HEK293T (cell line): ENCODE measurements at regions not wholly inside any gene's neighbourhood (a gene's known extent, or its start where the extent isn't known, plus 50 kb on each side); places are given as distances from the start of the nearest gene placed in this dataset.

Experiments
- CTCF ChIA-PET: fragments of 350-600 bp; formaldehyde crosslinking; extraction: SDS; loops from one replicate; lab custom pipeline; 2021; ENCODE audit warnings: antibody characterized with exemption, inconsistent platforms; lab: Yijun Ruan, JAX
- POLR2A ChIA-PET: fragments of 350-600 bp; formaldehyde crosslinking; extraction: SDS; loops from one replicate; lab custom pipeline; 2020; ENCODE audit warnings: antibody characterized with exemption, inconsistent platforms; lab: Yijun Ruan, JAX
- DNase-seq: peaks from one replicate; pipeline ENCODE4 v3.0.0; 2012; ENCODE audit warnings: mixed read lengths; ENCODE audit errors: extremely low spot score
- ARNT ChIP-seq: fragments of 450-650 bp; IDR thresholded peaks from 2 replicates; pipeline ENCODE4 v1.6.1; 2017; ENCODE audit warnings: mild to moderate bottlenecking
- BHLHE40 ChIP-seq: fragments of 450-650 bp; IDR thresholded peaks from 2 replicates; pipeline ENCODE4 v1.6.1; 2016; ENCODE audit warnings: mild to moderate bottlenecking, moderate library complexity, borderline replicate concordance
- CTBP1 ChIP-seq: fragments of 450-650 bp; IDR thresholded peaks from 2 replicates; pipeline ENCODE4 v1.6.1; 2016; ENCODE audit warnings: borderline replicate concordance
- ELF4 ChIP-seq: fragments of 450-650 bp; IDR thresholded peaks from 2 replicates; pipeline ENCODE4 v1.6.1; 2017; ENCODE audit warnings: antibody characterized with exemption
- FOXA1 ChIP-seq: fragments of 450-650 bp; IDR thresholded peaks from 2 replicates; pipeline ENCODE4 v1.6.1; 2016; ENCODE audit warnings: mild to moderate bottlenecking
- FOXK2 ChIP-seq: fragments of 450-650 bp; IDR thresholded peaks from 2 replicates; pipeline ENCODE4 v1.6.1; 2016; ENCODE audit warnings: mild to moderate bottlenecking
- FOXM1 ChIP-seq: fragments of 450-650 bp; IDR thresholded peaks from 2 replicates; pipeline ENCODE4 v1.6.1; 2017; ENCODE audit warnings: mild to moderate bottlenecking, borderline replicate concordance
- HDGF ChIP-seq: fragments of 450-650 bp; IDR thresholded peaks from 2 replicates; pipeline ENCODE4 v1.6.1; 2017; ENCODE audit warnings: antibody characterized with exemption, borderline replicate concordance
- L3MBTL2 ChIP-seq: fragments of 450-650 bp; conservative IDR thresholded peaks from 2 replicates; pipeline ENCODE4 v1.6.1; 2016; ENCODE audit warnings: mild to moderate bottlenecking
- LEF1 ChIP-seq: fragments of 450-650 bp; IDR thresholded peaks from 2 replicates; pipeline ENCODE4 v1.6.1; 2017; ENCODE audit warnings: mild to moderate bottlenecking, borderline replicate concordance
- NFRKB ChIP-seq: fragments of 450-650 bp; IDR thresholded peaks from 2 replicates; pipeline ENCODE4 v1.6.1; 2016; ENCODE audit warnings: mild to moderate bottlenecking, moderate library complexity
- PKNOX1 ChIP-seq: fragments of 450-650 bp; IDR thresholded peaks from 2 replicates; pipeline ENCODE4 v1.6.1; 2016
- SP1 ChIP-seq: fragments of 450-650 bp; IDR thresholded peaks from 2 replicates; pipeline ENCODE4 v1.6.1; 2017
- SUZ12 ChIP-seq: fragments of 450-650 bp; IDR thresholded peaks from 2 replicates; pipeline ENCODE4 v1.6.1; 2016; ENCODE audit warnings: mild to moderate bottlenecking
- TARDBP ChIP-seq: fragments of 450-650 bp; IDR thresholded peaks from 2 replicates; pipeline ENCODE4 v1.6.1; 2016
- ZNF384 ChIP-seq: fragments of 450-650 bp; IDR thresholded peaks from 2 replicates; pipeline ENCODE4 v1.6.1; 2016

- CTCF ChIA-PET, result no interaction called here
- TF ChIP-seq SP1 (no peak), ZNF384 (no peak), CTBP1 (no peak), FOXM1 (no peak), HDGF (no peak), NFRKB (no peak)
- DNase-seq, result no peak
- POLR2A ChIA-PET, result no interaction called here
Observed at GRCh38 chr9:113651896-113652295, 188.4 kb downstream of the RGS3 start.

- DNase-seq, result no peak
- CTCF ChIA-PET, result interaction anchor here (0.6 kb wide), 1 partner anchor 341 kb away, joined by 3 read pairs; no protein-coding TSS in a partner anchor
- POLR2A ChIA-PET, result no interaction called here
- TF ChIP-seq SP1, result no peak
- no peak for TF ChIP-seq L3MBTL2
- TF ChIP-seq LEF1, result no peak
- TF ChIP-seq TARDBP, result no peak
- no peak for TF ChIP-seq ARNT
- no peak for TF ChIP-seq FOXA1
- no peak for TF ChIP-seq ELF4
- no peak for TF ChIP-seq FOXK2
- no peak for TF ChIP-seq SUZ12
- no peak for TF ChIP-seq NFRKB
- TF ChIP-seq FOXM1, result no peak
- no peak for TF ChIP-seq CTBP1
Observed at GRCh38 chr9:113652355-113653152, 189.0 kb downstream of the RGS3 start.

- POLR2A ChIA-PET, result interaction anchor here (1.4 to 2.3 kb wide), 2 partner anchors 60 to 62 kb away, joined by 6 to 15 read pairs; no protein-coding TSS in a partner anchor
- no peak for DNase-seq
- no peak for TF ChIP-seq L3MBTL2
- TF ChIP-seq SUZ12, result no peak
- no peak for TF ChIP-seq NFRKB
- no peak for TF ChIP-seq CTBP1
- CTCF ChIA-PET, result interaction anchor here (0.7 to 6.4 kb wide), 6 partner anchors 10 to 379 kb away, joined by 3 to 200 read pairs (median 4); partner anchors contain the start of gene CDC26
Observed at GRCh38 chr9:113653746-113654604, 190.4 kb downstream of the RGS3 start.

- ChIA-PET CTCF (interaction anchor here (0.6 to 6.4 kb wide), 9 partner anchors 10 to 380 kb away, joined by 3 to 200 read pairs (median 5); partner anchors contain the start of gene CDC26), POLR2A (interaction anchor here (1.0 to 2.3 kb wide), 3 partner anchors 53 to 63 kb away, joined by 3 to 15 read pairs (median 6); no protein-coding TSS in a partner anchor)
- DNase-seq, result no peak
- no peak for TF ChIP-seq SP1
- TF ChIP-seq TARDBP, result no peak
- TF ChIP-seq LEF1, result no peak
- no peak for TF ChIP-seq HDGF
- no peak for TF ChIP-seq FOXM1
- TF ChIP-seq FOXK2, result no peak
- TF ChIP-seq ARNT, result no peak
- no peak for TF ChIP-seq NFRKB
- TF ChIP-seq BHLHE40, result no peak
- TF ChIP-seq ZNF384, result no peak
- no peak for TF ChIP-seq FOXA1
- TF ChIP-seq PKNOX1, result no peak
Observed at GRCh38 chr9:113654605-113655428, 191.3 kb downstream of the RGS3 start.

- DNase-seq, result no peak
- POLR2A ChIA-PET, result interaction anchor here (2.3 kb wide), 1 partner anchor 63 kb away, joined by 15 read pairs; no protein-coding TSS in a partner anchor
- TF ChIP-seq FOXM1 (no peak), BHLHE40 (no peak), L3MBTL2 (no peak), LEF1 (no peak), ZNF384 (no peak), TARDBP (no peak), CTBP1 (no peak), ARNT (no peak), ELF4 (no peak), NFRKB (no peak), PKNOX1 (no peak), FOXK2 (no peak), SP1 (no peak), FOXA1 (no peak), HDGF (no peak), SUZ12 (no peak)
- CTCF ChIA-PET, result interaction anchor here (0.5 to 6.4 kb wide), 13 partner anchors 7 to 382 kb away, joined by 3 to 200 read pairs (median 4); no protein-coding TSS in a partner anchor
Observed at GRCh38 chr9:113656771-113657670, 193.5 kb downstream of the RGS3 start.
